ENCODE measurements at regions not wholly inside any gene's neighbourhood (a gene's known extent, or its start where the extent isn't known, plus 50 kb on each side); places are given as distances from the start of the nearest gene placed in this dataset.
"Not testable (repeated sequence)": the region's sequence is repeated elsewhere in the genome, so short reads cannot be mapped to it uniquely, and the experiment has no call there.

GRCh38 chr6:2353412-2354137 is 108.2 kb upstream of the GMDS start:
- no peak overlapping the region for H3K4me3 ChIP-seq
- no peak overlapping the region for H3K27ac ChIP-seq

DNA sequence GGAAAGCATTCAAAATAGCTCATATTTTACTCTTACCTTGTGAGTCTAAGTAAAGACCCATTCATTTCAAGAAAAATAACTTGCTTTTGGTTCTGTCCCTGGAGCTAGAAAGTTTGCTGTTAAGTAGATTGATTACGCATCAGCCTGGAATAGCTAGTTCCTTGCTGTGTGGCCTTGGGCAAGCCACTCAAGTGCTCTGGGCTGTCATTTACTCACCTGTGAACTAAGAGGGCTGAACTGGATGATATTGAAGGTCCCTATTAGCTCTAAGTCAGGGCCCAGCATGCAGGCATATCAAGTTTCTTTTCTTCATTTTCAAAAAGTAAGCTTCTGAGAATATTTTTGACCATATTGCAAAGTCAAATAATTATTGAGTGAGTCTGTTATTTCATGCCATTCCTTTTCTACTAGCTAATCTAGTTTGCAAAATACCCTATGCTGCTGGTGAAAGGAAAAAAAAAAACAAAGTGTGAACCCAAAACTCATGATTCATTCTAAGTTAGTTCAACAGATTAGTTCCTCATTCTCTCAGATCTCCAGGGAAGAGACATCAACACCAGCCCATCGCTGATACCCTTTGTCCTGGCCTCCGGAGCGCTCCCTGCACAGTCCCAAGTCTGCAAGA is 106.5 kb upstream of the GMDS start:
- H3K27ac ChIP-seq, result no peak overlapping the region
- H3K4me3 ChIP-seq, result no peak overlapping the region

DNA sequence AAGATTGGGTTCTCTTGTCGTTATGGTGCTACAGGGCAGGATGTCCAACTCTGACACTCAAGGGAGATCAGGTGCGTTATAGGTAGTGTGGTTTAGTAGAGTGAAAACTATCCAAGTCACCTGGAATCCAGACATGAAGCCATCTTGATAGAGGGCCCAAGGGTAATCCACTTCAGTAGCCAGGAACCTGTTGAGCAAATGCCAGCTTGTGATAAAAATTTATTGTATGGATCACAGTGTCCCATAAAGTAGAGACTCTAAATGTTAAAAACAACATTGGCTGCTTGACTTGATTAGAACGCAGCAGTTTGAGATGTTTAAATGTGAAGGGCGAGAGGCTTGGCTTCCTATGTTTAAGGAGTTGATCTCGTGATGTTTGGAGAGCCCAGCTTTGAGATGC is 105.7 kb upstream of the GMDS start:
- no peak overlapping the region for H3K27ac ChIP-seq

DNA sequence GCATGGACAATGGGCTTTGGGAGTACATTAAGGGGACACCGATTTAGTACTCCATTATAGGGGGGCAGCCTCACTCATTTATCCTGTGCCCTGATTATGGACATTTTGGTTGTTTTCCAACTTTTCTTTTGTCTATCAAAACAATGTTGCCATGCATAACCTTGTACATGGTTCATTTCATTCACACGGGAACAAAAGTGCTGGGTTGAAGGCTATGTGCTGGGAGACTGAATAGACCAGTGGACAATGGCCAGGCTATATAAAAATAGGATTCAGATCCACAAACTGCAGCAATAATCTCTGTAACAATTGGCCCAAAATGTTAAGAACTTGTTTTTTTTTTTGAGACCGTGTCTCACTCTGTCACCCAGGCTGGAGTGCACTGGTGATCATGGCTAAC is 100.7 kb upstream of the GMDS start:
- no peak overlapping the region for H3K4me3 ChIP-seq
- H3K27ac ChIP-seq, result no peak overlapping the region

More for the DNA sequence above, 105.7 kb upstream of the GMDS start:
- no peak overlapping the region for H3K4me3 ChIP-seq

DNA sequence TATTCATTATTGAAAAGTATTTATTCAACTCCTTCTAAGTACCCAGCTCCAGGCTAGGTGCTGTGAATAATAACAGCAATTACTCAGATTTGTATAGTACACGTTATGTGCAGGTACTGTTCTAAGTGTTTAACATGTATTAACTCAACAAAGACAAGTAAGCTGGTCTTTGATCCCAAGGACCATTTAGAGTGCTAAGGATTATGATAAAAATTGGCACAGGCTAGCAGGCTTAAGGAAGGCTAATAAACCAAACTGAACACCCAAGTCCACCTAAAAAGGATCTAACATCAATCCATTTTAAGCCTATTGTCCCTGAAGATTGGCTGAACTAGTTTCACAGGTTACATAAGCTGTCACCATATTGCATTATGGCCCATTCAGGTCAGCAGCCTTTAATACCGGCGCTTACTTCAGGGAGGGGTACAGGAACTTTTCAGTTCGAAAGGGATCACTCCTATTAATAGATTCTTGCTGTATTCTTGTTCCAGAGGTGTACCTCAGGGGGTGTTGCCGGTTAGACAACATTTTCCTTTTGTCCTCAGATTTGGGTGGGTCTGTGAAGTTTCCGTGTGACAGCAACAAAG is 99.0 kb upstream of the GMDS start:
- Histone ChIP-seq H3K4me3 (no peak overlapping the region), H3K27ac (no peak overlapping the region)

DNA sequence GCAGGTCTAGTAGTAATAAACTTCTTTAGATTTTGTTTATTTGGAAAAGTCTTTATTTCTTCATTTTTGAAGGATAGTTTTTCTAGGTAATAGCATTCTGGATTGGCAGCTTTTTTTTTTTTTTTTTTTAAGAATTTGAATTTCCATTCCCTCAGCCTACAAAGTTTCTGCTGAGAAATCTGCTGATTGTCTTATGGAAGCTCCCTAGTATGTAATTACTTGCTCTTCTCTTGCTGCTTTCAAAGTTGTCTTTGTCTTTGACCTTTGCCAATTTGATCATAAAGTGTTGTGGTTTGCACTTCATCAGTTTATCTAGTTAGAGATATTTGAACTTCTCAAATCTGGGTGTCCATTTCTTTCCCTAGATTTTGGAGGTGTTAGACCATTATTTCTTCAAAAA is 82.2 kb upstream of the GMDS start:
- H3K27ac ChIP-seq, result no peak overlapping the region

GRCh38 chr6:2324166-2324953 is 79.0 kb upstream of the GMDS start:
- no peak overlapping the region for H3K4me3 ChIP-seq

More for the DNA sequence above, 82.2 kb upstream of the GMDS start:
- H3K4me3 ChIP-seq, result no peak overlapping the region

DNA sequence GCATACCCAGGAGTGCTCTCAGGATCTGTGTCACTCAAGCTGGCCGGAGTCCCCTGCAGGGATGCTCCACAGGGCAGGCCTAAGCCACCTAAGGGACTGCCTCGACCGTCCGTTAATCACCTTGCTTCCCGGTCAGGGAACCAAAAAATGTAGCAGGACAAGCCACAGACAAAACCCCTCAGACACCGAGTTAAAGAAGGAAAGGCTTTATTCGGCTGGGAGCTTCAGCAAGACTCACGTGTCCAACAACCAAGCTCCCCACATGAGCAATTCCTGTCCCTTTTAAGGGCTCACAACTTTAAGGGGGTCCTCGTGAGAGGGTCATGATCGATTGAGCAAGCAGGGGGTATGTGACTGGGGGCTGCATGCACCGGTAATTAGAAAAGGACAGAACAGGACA is 72.1 kb upstream of the GMDS start:
- not testable (repeated sequence) for H3K4me3 ChIP-seq

More at GRCh38 chr6:2324166-2324953, 79.0 kb upstream of the GMDS start:
- no peak overlapping the region for H3K27ac ChIP-seq

DNA sequence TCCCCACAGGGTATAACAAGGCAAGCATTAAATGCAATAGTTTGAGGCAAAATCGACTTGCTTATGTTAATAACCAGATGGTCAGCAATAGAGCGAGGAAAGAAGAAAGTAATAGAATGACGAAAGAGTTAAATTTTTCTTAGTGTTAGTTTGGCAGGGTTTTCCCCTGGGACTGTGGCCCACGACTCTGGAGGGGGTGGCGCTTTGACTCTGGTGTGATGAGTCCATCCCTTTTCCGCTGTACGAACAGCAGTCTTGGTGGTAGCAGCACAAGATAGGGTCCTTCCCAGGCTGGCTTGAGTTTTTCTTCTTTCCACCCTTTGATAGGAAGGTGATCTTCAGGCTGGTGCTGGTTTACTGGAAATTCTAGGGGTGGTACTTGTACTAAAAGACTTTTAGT is 69.2 kb upstream of the GMDS start:
- no peak overlapping the region for H3K27ac ChIP-seq
- H3K4me3 ChIP-seq, result no peak overlapping the region

More for the DNA sequence above, 72.1 kb upstream of the GMDS start:
- H3K27ac ChIP-seq, result not testable (repeated sequence)

DNA sequence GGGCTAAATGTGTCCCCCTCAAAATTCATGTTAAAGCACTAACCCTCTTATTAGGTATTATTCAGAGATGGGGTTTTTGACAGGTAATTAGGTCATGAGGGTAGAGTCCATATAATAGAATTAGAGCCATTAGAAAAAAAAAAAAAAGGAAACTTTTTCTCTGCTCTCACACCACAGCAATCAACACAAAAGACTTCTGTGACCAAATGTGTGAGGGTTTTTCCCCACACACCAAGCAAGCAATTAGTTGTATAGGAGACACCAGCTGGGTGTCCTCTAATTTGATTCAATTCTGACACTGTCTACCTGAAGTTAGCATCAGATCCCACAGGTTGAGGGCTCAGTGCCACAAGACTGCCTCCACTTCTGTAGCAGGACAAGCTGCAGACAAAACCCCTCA is 64.6 kb upstream of the GMDS start:
- Histone ChIP-seq H3K27ac (no peak overlapping the region), H3K4me3 (no peak overlapping the region)

- Histone ChIP-seq H3K27ac (no peak overlapping the region), H3K4me3 (no peak overlapping the region)
These were observed 63.7 kb upstream of the GMDS start for GRCh38 chr6:2309122-2309521.

DNA sequence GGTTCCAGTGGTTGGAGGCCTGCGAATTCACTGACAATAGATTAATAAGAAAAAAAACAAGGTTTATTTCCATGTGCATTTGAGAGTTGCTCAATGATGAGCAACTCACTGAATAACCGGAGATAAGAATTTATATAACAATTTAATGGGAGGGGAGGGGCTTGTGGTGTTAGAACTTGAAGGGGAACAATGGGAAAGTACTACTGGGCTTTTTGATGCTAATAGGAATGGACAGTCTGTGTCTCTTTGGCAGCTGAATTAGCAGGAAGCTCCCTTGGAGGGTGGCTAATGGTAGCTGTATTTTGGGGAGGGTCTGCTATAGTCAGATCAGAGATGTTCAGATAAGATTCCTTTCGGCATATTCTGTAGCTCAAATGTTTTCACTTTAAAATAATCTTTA is 62.4 kb upstream of the GMDS start:
- H3K27ac ChIP-seq, result no peak overlapping the region
- H3K4me3 ChIP-seq, result no peak overlapping the region

DNA sequence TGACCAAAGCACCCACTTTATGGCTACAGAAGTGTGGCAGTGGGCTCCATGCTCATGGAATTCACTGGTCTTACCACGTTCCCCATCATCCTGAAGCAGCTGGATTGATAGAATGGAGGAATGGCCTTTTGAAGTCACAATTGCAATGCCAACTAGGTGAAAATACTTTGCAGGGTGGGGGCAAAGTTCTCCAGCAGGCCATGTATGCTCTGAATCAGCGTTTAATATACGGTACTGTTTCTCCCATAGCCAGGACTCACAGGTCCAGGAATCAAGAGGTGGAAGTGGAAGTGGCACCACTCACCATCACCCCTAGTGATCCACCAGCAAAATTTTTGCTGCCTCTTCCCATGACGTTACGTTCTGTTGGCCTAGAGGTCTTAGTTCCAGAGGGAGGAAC is 60.5 kb upstream of the GMDS start:
- Histone ChIP-seq H3K4me3 (no peak overlapping the region), H3K27ac (no peak overlapping the region)

DNA sequence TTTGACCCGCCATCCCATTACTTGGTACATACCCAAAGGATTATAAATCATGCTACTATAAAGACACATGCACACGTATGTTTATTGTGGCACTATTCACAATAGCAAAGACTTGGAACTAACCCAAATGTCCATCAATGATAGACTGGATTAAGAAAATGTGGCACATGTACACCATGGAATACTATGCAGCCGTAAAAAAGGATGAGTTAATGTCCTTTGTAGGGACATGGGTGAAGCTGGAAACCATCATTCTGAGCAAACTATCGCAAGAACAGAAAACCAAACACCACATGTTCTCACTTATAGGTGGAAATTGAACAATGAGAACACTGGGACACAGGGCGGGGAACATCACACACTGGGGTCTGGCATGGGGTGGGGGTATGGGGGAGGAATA is 57.1 kb upstream of the GMDS start:
- not testable (repeated sequence) for H3K4me3 ChIP-seq, H3K27ac ChIP-seq

GRCh38 chr6:2296781-2297180 is 51.4 kb upstream of the GMDS start:
- no peak overlapping the region for H3K4me3 ChIP-seq
- no peak overlapping the region for H3K27ac ChIP-seq
